Colonic mucosa (tissue), 4 donors: ENCODE measurements at regions not wholly inside any gene's neighbourhood (a gene's known extent, or its start where the extent isn't known, plus 50 kb on each side); places are given as distances from the start of the nearest gene placed in this dataset.

ENCODE experiments used
- DNase-seq: peaks from one replicate; pipeline ENCODE4 v3.0.0-alpha.2; 2020
- H3K27ac ChIP-seq: fragments of 200-600 bp; one replicate; pipeline ENCODE4 v1.8.0; 2021
- H3K27me3 ChIP-seq: fragments of 200-600 bp; one replicate; pipeline ENCODE4 v1.8.0; 2021
- H3K36me3 ChIP-seq: fragments of 200-600 bp; one replicate; pipeline ENCODE4 v1.8.0; 2021
- H3K4me1 ChIP-seq: fragments of 200-600 bp; one replicate; pipeline ENCODE4 v1.8.0; 2021; ENCODE audit warnings: mild to moderate bottlenecking
- H3K4me3 ChIP-seq: fragments of 200-600 bp; one replicate; pipeline ENCODE4 v1.8.0; 2021
- H3K9ac ChIP-seq, 2 donors: one replicate each; pipeline ENCODE4 v1.7.0; 2013; ENCODE audit warnings: control low read depth in 2 of 2, low read depth in 2 of 2, low read length in 2 of 2
- H3K9me3 ChIP-seq: fragments of 200-600 bp; one replicate; pipeline ENCODE4 v1.8.0; 2021
- intact Hi-C: fragments of 100-400 bp; cut with DNase I; formaldehyde crosslinking; loops from one replicate; pipeline ENCODE4 v1.14.1; 2022
- TF ChIP-seq, protein P1 (sequence below): fragments of 200-600 bp; IDR thresholded peaks from one replicate; pipeline ENCODE4 v1.8.0; 2022; ENCODE audit warnings: antibody characterized with exemption, mild to moderate bottlenecking
- donor health status: healthy.
- donor health status: DM: no; HTN: no; CAD: no.
- donor health status: DM: no; HTN: no; CAD: no.

DNA sequence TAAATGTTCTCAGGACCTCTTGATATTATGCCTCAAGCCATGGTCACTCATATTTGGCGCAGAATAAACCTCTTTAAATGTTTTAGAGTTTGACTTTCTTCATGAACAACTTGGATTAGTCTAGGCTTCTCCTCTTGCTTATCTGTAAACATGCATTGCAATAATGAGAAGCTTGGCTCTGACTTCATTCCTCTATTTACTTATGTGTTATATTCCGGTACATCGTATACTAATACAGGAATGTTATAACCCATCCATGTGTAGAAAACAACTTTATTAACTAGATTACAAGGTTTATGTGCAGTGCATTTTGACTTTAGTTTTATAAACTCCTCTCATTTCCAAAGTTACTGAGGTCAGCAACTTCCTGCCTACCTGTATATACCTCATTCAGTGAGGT is 944.3 kb upstream of the GHITM start:
- no peak for DNase-seq
- intact Hi-C loops = no loop called here
- no peak overlapping the region for H3K4me3 ChIP-seq
- H3K9ac ChIP-seq = no peak overlapping the region
- no peaks in the 10 kb centered on the region for H3K4me1 ChIP-seq
- H3K27me3 ChIP-seq = no peaks in the 10 kb centered on the region
- no peak overlapping the region for H3K27ac ChIP-seq
- H3K9me3 ChIP-seq = no peaks in the 10 kb centered on the region
- H3K36me3 ChIP-seq = no peaks in the 10 kb centered on the region
- TF ChIP-seq, protein P1, sequence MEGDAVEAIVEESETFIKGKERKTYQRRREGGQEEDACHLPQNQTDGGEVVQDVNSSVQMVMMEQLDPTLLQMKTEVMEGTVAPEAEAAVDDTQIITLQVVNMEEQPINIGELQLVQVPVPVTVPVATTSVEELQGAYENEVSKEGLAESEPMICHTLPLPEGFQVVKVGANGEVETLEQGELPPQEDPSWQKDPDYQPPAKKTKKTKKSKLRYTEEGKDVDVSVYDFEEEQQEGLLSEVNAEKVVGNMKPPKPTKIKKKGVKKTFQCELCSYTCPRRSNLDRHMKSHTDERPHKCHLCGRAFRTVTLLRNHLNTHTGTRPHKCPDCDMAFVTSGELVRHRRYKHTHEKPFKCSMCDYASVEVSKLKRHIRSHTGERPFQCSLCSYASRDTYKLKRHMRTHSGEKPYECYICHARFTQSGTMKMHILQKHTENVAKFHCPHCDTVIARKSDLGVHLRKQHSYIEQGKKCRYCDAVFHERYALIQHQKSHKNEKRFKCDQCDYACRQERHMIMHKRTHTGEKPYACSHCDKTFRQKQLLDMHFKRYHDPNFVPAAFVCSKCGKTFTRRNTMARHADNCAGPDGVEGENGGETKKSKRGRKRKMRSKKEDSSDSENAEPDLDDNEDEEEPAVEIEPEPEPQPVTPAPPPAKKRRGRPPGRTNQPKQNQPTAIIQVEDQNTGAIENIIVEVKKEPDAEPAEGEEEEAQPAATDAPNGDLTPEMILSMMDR = no peak

DNA sequence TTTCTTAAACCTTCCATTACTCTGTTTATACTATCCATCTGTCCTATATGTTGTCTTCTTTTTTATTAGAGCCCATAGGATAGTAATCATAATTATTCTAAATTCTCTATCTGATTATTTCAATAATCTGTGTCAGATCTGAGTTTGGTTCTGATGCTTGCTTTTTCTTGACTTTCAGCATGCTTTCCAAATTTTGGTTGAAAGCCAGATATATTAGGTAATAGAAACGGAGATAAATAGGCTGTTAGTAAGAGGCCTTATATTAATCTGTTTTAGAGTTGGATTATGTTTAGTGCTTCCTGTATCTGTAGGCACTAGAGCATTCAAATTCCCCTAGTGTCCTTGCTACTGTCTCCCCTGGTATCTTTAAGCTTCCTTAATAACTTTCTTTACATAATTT is 939.9 kb upstream of the GHITM start:
- TF ChIP-seq, protein P1 = no peak
- DNase-seq = no peak
- no peak overlapping the region for H3K9ac ChIP-seq
- intact Hi-C loops = no loop called here
- H3K27ac ChIP-seq = no peak overlapping the region
- H3K27me3 ChIP-seq = no peaks in the 10 kb centered on the region
- H3K36me3 ChIP-seq = no peaks in the 10 kb centered on the region
- no peaks in the 10 kb centered on the region for H3K4me1 ChIP-seq
- H3K9me3 ChIP-seq = no peaks in the 10 kb centered on the region
- no peak overlapping the region for H3K4me3 ChIP-seq

DNA sequence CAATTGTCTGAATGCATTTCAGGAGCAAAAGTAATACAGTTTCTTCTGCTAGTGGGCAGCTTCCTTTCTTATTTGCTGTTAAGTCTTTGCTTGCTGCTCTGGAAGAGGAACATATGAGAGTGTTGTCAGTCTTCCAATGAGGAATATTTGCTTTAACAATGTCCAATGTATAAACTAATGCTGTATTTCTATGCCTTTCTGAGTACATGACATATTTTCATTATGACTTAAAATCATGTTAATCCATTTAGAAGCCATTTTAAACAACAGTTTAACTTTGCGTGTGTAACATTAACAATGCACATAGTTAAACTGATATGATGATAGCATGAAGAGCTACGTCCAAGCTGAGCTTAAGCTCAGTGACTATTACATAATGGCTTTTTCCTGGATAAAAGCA is 933.4 kb upstream of the GHITM start:
- H3K9me3 ChIP-seq = no peaks in the 10 kb centered on the region
- no peaks in the 10 kb centered on the region for H3K36me3 ChIP-seq
- intact Hi-C loops = no loop called here
- H3K4me3 ChIP-seq = no peak overlapping the region
- no peak overlapping the region for H3K9ac ChIP-seq
- DNase-seq = no peak
- H3K27ac ChIP-seq = no peak overlapping the region
- TF ChIP-seq, protein P1 = no peak
- no peaks in the 10 kb centered on the region for H3K27me3 ChIP-seq
- H3K4me1 ChIP-seq = no peaks in the 10 kb centered on the region

DNA sequence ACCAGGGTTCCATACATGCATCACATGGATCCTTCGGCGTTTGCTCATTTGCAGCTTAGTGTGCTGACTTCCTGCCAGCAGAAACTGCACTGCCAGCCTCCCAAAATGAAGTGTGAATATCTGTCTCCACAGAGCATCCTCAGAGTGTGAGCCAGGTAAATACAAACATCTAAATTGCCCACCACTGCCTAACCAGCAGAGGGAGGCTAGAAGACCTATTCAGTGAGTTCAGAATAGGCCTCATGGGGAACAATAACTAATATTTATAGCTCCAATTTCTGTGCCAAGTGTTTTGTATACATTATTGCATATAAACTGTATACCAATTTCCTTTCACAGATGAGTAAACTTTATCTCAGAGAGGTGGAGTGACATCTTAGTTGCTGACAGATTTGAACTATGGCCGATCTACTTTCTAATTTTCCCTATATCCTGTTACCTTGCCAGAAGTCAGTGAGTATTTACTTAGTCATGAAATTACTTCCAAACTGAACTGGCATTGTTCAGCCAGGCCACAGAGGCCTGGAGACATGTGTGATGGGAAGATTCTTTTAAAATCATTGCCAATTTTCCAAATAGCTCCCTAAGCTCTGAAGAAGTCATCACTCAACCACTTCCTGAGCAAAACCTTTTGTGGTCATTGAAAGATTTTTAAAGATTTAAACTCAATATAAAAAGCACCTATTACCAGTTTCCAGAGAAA is 926.5 kb upstream of the GHITM start:
- Histone ChIP-seq H3K27ac (no peak overlapping the region), H3K4me3 (no peak overlapping the region), H3K9ac (no peak overlapping the region), H3K9me3 (no peaks in the 10 kb centered on the region), H3K4me1 (no peaks in the 10 kb centered on the region), H3K27me3 (no peaks in the 10 kb centered on the region), H3K36me3 (no peaks in the 10 kb centered on the region)
- intact Hi-C loops = no loop called here
- TF ChIP-seq, protein P1 = no peak
- no peak for DNase-seq

DNA sequence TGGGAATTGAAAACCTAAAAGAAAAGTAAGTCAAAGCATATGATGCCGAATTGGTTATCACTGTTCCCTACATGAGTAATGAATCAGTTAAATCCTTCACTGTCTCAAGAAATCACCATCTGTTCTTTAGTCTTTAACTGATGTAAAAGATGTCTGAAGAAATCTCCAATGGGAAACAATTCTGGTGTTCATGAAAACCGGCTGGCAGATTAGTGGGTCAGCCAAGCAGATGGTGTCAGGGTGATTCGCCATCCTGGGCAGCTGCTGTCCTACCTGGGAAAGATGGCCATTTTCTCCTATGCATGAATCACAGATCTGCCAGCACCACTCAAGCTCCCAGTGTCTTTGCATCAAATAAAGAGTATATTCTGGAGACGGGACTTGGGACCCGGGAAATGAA is 925.2 kb upstream of the GHITM start:
- Histone ChIP-seq H3K4me1 (no peaks in the 10 kb centered on the region), H3K27ac (no peak overlapping the region), H3K4me3 (no peak overlapping the region), H3K9ac (no peak overlapping the region), H3K36me3 (no peaks in the 10 kb centered on the region), H3K27me3 (no peaks in the 10 kb centered on the region), H3K9me3 (no peaks in the 10 kb centered on the region)
- no peak for DNase-seq
- intact Hi-C loops = no loop called here
- TF ChIP-seq, protein P1 = no peak
